Smooth muscle cell (in vitro differentiated cells): ENCODE measurements at regions not wholly inside any gene's neighbourhood (a gene's known extent, or its start where the extent isn't known, plus 50 kb on each side); places are given as distances from the start of the nearest gene placed in this dataset.
"Not testable (repeated sequence)": the region's sequence is repeated elsewhere in the genome, so short reads cannot be mapped to it uniquely, and the experiment has no call there.

Experiments
- DNase-seq: peaks from one replicate; lab custom pipeline; 2025; ENCODE audit not compliant: unreplicated experiment; lab: John Stamatoyannopoulos, UW
- H2AFZ ChIP-seq: fragments of 200-600 bp; sonication (generic); 2 replicates; pipeline ENCODE4 v1.6.0; 2016; ENCODE audit warnings: antibody characterized with exemption, low read depth, mild to moderate bottlenecking
- H3F3A ChIP-seq: fragments of 200-600 bp; sonication (generic); 2 replicates; pipeline ENCODE4 v1.6.0; 2017; ENCODE audit warnings: antibody characterized with exemption, low read depth
- H3K27ac ChIP-seq: fragments of 200-600 bp; sonication (generic); 2 replicates; pipeline ENCODE4 v1.5.1; 2016; ENCODE audit warnings: low read depth, mild to moderate bottlenecking
- H3K27me3 ChIP-seq: fragments of 200-600 bp; sonication (generic); 2 replicates; pipeline ENCODE4 v1.6.1; 2016; ENCODE audit warnings: low read depth, mild to moderate bottlenecking
- H3K36me3 ChIP-seq: fragments of 200-600 bp; sonication (generic); 2 replicates; pipeline ENCODE4 v1.5.1; 2016; ENCODE audit warnings: low read depth
- H3K4me1 ChIP-seq: fragments of 200-600 bp; sonication (generic); 2 replicates; pipeline ENCODE4 v1.5.1; 2016; ENCODE audit warnings: low read depth
- H3K4me2 ChIP-seq: fragments of 200-600 bp; sonication (generic); 2 replicates; pipeline ENCODE4 v1.6.0; 2016; ENCODE audit warnings: mild to moderate bottlenecking
- H3K4me3 ChIP-seq: fragments of 200-600 bp; sonication (generic); 2 replicates; pipeline ENCODE4 v1.5.1; 2016; ENCODE audit warnings: mild to moderate bottlenecking
- H3K79me2 ChIP-seq: fragments of 200-600 bp; sonication (generic); 2 replicates; pipeline ENCODE4 v1.6.0; 2016; ENCODE audit warnings: low read depth, mild to moderate bottlenecking
- H3K9ac ChIP-seq: fragments of 200-600 bp; sonication (generic); 2 replicates; pipeline ENCODE4 v1.6.0; 2016; ENCODE audit warnings: low read depth
- H3K9me3 ChIP-seq: fragments of 200-600 bp; sonication (generic); replicated peaks from 2 replicates; pipeline ENCODE4 v1.5.1; 2016; ENCODE audit warnings: low read depth
- H4K20me1 ChIP-seq: fragments of 200-600 bp; sonication (generic); 2 replicates; pipeline ENCODE4 v1.6.0; 2016; ENCODE audit warnings: low read depth
- CTCF ChIP-seq: fragments of 200-600 bp; sonication (generic); IDR thresholded peaks from 2 replicates; pipeline ENCODE4 v1.5.1; 2017; ENCODE audit warnings: borderline replicate concordance, mild to moderate bottlenecking, antibody characterized with exemption; ENCODE audit not compliant: insufficient read depth, poor library complexity, severe bottlenecking
- WGBS: methylation state at CpG from one replicate; pipeline ENCODE4 v1.1.7; 2016; ENCODE audit warnings: low lambda C conversion rate; 5-methylcytosine and 5-hydroxymethylcytosine counted together

- H3K79me2 ChIP-seq = no peaks in the 10 kb centered on the region
- no peaks in the 10 kb centered on the region for H3F3A ChIP-seq
- 76% methylated on average over 3 of the region's 3 CpGs for WGBS
- H4K20me1 ChIP-seq = no peaks in the 10 kb centered on the region
- no peaks in the 10 kb centered on the region for H3K9me3 ChIP-seq
- no peaks in the 10 kb centered on the region for H3K4me1 ChIP-seq
- no peak for DNase-seq
- no peak overlapping the region for H3K4me2 ChIP-seq
- H3K9ac ChIP-seq = no peak overlapping the region
- H3K4me3 ChIP-seq = no peak overlapping the region
- H3K27ac ChIP-seq = no peak overlapping the region
- H3K36me3 ChIP-seq = no peaks in the 10 kb centered on the region
- no peak for TF ChIP-seq CTCF
- H2AFZ ChIP-seq = no peak overlapping the region
- no peaks in the 10 kb centered on the region for H3K27me3 ChIP-seq
Measured at GRCh38 chr6:81353262-81353661, 399.2 kb downstream of the TENT5A start.

- not testable (repeated sequence) for H3K79me2 ChIP-seq, H3K27me3 ChIP-seq, H4K20me1 ChIP-seq, H2AFZ ChIP-seq, H3K4me1 ChIP-seq, H3K9ac ChIP-seq, H3K36me3 ChIP-seq, H3F3A ChIP-seq, H3K4me3 ChIP-seq, DNase-seq, H3K4me2 ChIP-seq, H3K27ac ChIP-seq, H3K9me3 ChIP-seq
- WGBS = 86% methylated on average over 8 of the region's 8 CpGs
Measured at GRCh38 chr6:81344026-81344425, 408.5 kb downstream of the TENT5A start.

- H3F3A ChIP-seq = no peaks in the 10 kb centered on the region
- no peak overlapping the region for H2AFZ ChIP-seq
- no peak for TF ChIP-seq CTCF
- DNase-seq = no peak
- H4K20me1 ChIP-seq = no peaks in the 10 kb centered on the region
- no peak overlapping the region for H3K4me3 ChIP-seq
- no peaks in the 10 kb centered on the region for H3K79me2 ChIP-seq
- H3K4me1 ChIP-seq = no peaks in the 10 kb centered on the region
- no peak overlapping the region for H3K4me2 ChIP-seq
- H3K36me3 ChIP-seq = no peaks in the 10 kb centered on the region
- WGBS = 76% methylated on average over 4 of the region's 4 CpGs
- no peaks in the 10 kb centered on the region for H3K9me3 ChIP-seq
- no peaks in the 10 kb centered on the region for H3K27me3 ChIP-seq
- H3K27ac ChIP-seq = no peak overlapping the region
- H3K9ac ChIP-seq = no peak overlapping the region
Measured at GRCh38 chr6:81340946-81341345, 411.5 kb downstream of the TENT5A start.

- Histone ChIP-seq H3F3A (no peaks in the 10 kb centered on the region), H3K9me3 (no peaks in the 10 kb centered on the region), H3K79me2 (no peaks in the 10 kb centered on the region), H3K4me3 (no peak overlapping the region), H3K36me3 (no peaks in the 10 kb centered on the region), H3K9ac (no peak overlapping the region), H4K20me1 (no peaks in the 10 kb centered on the region), H3K4me2 (no peak overlapping the region), H3K27me3 (no peaks in the 10 kb centered on the region), H3K4me1 (no peaks in the 10 kb centered on the region), H3K27ac (no peak overlapping the region), H2AFZ (no peak overlapping the region)
- no peak for TF ChIP-seq CTCF
- no peak for DNase-seq
- WGBS = 40% methylated on average over 1 of the region's 1 CpG
Measured at GRCh38 chr6:81331526-81331925, 421.0 kb downstream of the TENT5A start.
